Hematopoietic multipotent progenitor cell treated with erythropoietin and hydrocortisone succinate and interleukin-3 and kit ligand, for 15 days (in vitro differentiated cells): ENCODE measurements at regions not wholly inside any gene's neighbourhood (a gene's known extent, or its start where the extent isn't known, plus 50 kb on each side); places are given as distances from the start of the nearest gene placed in this dataset.
"Not testable (repeated sequence)": the region's sequence is repeated elsewhere in the genome, so short reads cannot be mapped to it uniquely, and the experiment has no call there.

Source experiments
- DNase-seq: peaks from one replicate; pipeline ENCODE4 v3.0.0-alpha.2; 2015; ENCODE audit warnings: low spot score

GRCh38 chr5:71822065-71822464, 103.0 kb downstream of the CARTPT start:
- DNase-seq = not testable (repeated sequence)

GRCh38 chr5:71825992-71826391, 106.9 kb downstream of the CARTPT start:
- no peak for DNase-seq

GRCh38 chr5:71828291-71829040, 109.4 kb downstream of the CARTPT start:
- no peak for DNase-seq

GRCh38 chr5:71829206-71829605, 110.1 kb downstream of the CARTPT start:
- DNase-seq = no peak

- DNase-seq = no peak
Measured at GRCh38 chr5:71830681-71831539, 111.8 kb downstream of the CARTPT start.

- no peak for DNase-seq
Measured at GRCh38 chr5:71832812-71833715, 114.0 kb downstream of the CARTPT start.

GRCh38 chr5:71834601-71835000, 115.5 kb downstream of the CARTPT start:
- no peak for DNase-seq

- DNase-seq = no peak
Measured at GRCh38 chr5:71836084-71836483, 117.0 kb downstream of the CARTPT start.

GRCh38 chr5:71836559-71837112, 117.6 kb downstream of the CARTPT start:
- DNase-seq = no peak

- DNase-seq = no peak
Measured at GRCh38 chr5:71838286-71838685, 119.2 kb downstream of the CARTPT start.

GRCh38 chr5:71839096-71839884, 120.2 kb downstream of the CARTPT start:
- DNase-seq = no peak

GRCh38 chr5:71841107-71841506, 122.0 kb downstream of the CARTPT start:
- no peak for DNase-seq

GRCh38 chr5:71843111-71843510, 124.0 kb downstream of the CARTPT start:
- DNase-seq = no peak

GRCh38 chr5:71844862-71845261, 125.8 kb downstream of the CARTPT start:
- no peak for DNase-seq

- DNase-seq = no peak
Measured at GRCh38 chr5:71859515-71859914, 140.4 kb downstream of the CARTPT start.

GRCh38 chr5:71860048-71860447, 141.0 kb downstream of the CARTPT start:
- DNase-seq = no peak

GRCh38 chr5:71861682-71862081, 142.6 kb downstream of the CARTPT start:
- DNase-seq = no peak

- DNase-seq = no peak
Measured at GRCh38 chr5:71862087-71862486, 143.0 kb downstream of the CARTPT start.

GRCh38 chr5:71862507-71863060, 143.5 kb downstream of the CARTPT start:
- DNase-seq = no peak

GRCh38 chr5:71864730-71865601, 145.9 kb downstream of the CARTPT start:
- no peak for DNase-seq
